Stimulated activated effector memory CD8-positive, alpha-beta T cell treated with anti-CD3 and anti-CD28 coated beads, Interleukin-12 subunit alpha, Interleukin-12 subunit beta, amount 100 ng/mL, for 72 hours (primary cell): ENCODE measurements at regions not wholly inside any gene's neighbourhood (a gene's known extent, or its start where the extent isn't known, plus 50 kb on each side); places are given as distances from the start of the nearest gene placed in this dataset.
"Not testable (repeated sequence)": the region's sequence is repeated elsewhere in the genome, so short reads cannot be mapped to it uniquely, and the experiment has no call there.

Source experiments
- ATAC-seq: fragments of 150-1000 bp; cut with Tn5 transposase; 2 replicates; pipeline ENCODE4 v1.10.0; 2021
- DNase-seq, 2 donors: peaks; one replicate each; pipeline ENCODE4 v3.0.0; 2021 to 2022; ENCODE audit warnings: low spot score in 2 of 2
- H3K27ac Mint-ChIP-seq: one replicate; pipeline ENCODE4 v1.8.0; 2022; ENCODE audit warnings: mild to moderate bottlenecking, mixed read lengths
- H3K36me3 Mint-ChIP-seq: one replicate; pipeline ENCODE4 v1.8.0; 2022; ENCODE audit warnings: mild to moderate bottlenecking, mixed read lengths
- H3K4me1 Mint-ChIP-seq: one replicate; pipeline ENCODE4 v1.8.0; 2022; ENCODE audit warnings: mixed read lengths
- H3K4me3 Mint-ChIP-seq: one replicate; pipeline ENCODE4 v1.8.0; 2022; ENCODE audit warnings: mild to moderate bottlenecking, mixed read lengths
- H3K9me3 Mint-ChIP-seq: one replicate; pipeline ENCODE4 v1.8.0; 2022; ENCODE audit warnings: mixed read lengths

- no peak overlapping the region for H3K27ac Mint-ChIP-seq
- peaks cover 2% of the 10 kb centered on the region for H3K9me3 Mint-ChIP-seq
- no peaks in the 10 kb centered on the region for H3K36me3 Mint-ChIP-seq
- no peak for ATAC-seq
- no peaks in the 10 kb centered on the region for H3K4me1 Mint-ChIP-seq
- no peak for DNase-seq
- H3K4me3 Mint-ChIP-seq = no peak overlapping the region
Observed at GRCh38 chr10:61061923-61062504, 118.0 kb upstream of the RHOBTB1 start.

GRCh38 chr10:61059636-61060035 lies 115.7 kb upstream of the RHOBTB1 start:
- Mint-ChIP-seq H3K36me3 (no peaks in the 10 kb centered on the region), H3K4me3 (no peak overlapping the region), H3K27ac (no peak overlapping the region), H3K9me3 (peaks cover 2% of the 10 kb centered on the region), H3K4me1 (no peaks in the 10 kb centered on the region)
- ATAC-seq (no peak), DNase-seq (no peak)

DNA sequence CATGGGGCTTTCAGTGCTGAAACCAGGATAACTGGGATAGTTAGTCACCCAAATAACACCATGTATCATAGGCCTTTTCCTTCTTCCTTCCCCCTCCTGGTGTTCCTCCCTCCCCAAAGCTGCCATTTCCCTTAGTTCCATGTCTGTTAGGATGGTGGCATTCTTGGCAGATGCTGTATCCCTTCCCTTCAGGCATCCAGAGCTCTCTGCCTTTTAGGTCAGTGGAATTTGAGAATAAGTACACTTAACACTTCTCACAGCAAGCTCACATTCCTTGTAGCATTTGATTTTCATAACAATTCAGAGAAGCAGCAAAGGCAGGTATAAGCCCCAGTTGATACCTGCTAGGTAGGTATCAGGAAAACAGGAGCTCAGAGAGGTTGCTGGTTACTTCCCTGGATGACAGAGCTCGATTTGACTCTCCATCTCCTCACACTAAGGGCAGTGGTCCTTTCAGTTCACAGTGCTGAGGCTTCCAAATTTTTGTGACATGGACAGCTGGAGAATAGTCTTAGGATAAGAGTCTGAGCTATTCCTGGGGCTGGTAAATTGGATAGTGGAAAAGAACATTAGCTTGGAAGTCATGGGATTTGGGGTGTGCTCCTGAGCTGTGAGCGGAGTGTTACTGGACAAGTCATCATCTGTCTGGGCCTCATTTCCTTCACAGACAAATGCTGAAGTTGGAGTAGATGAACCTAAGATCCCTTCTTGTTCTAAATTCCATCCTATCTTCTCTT lies 108.7 kb upstream of the RHOBTB1 start:
- H3K4me3 Mint-ChIP-seq = no peak overlapping the region
- H3K36me3 Mint-ChIP-seq = no peaks in the 10 kb centered on the region
- ATAC-seq = no peak
- no peaks in the 10 kb centered on the region for H3K4me1 Mint-ChIP-seq
- no peak for DNase-seq
- H3K27ac Mint-ChIP-seq = no peak overlapping the region
- peaks cover 3% of the 10 kb centered on the region for H3K9me3 Mint-ChIP-seq

- no peaks in the 10 kb centered on the region for H3K4me1 Mint-ChIP-seq
- ATAC-seq = no peak
- no peak overlapping the region for H3K27ac Mint-ChIP-seq
- DNase-seq = no peak
- no peak overlapping the region for H3K4me3 Mint-ChIP-seq
- H3K36me3 Mint-ChIP-seq = no peaks in the 10 kb centered on the region
- peaks cover 3% of the 10 kb centered on the region for H3K9me3 Mint-ChIP-seq
Observed at GRCh38 chr10:61051344-61051743, 107.4 kb upstream of the RHOBTB1 start.

DNA sequence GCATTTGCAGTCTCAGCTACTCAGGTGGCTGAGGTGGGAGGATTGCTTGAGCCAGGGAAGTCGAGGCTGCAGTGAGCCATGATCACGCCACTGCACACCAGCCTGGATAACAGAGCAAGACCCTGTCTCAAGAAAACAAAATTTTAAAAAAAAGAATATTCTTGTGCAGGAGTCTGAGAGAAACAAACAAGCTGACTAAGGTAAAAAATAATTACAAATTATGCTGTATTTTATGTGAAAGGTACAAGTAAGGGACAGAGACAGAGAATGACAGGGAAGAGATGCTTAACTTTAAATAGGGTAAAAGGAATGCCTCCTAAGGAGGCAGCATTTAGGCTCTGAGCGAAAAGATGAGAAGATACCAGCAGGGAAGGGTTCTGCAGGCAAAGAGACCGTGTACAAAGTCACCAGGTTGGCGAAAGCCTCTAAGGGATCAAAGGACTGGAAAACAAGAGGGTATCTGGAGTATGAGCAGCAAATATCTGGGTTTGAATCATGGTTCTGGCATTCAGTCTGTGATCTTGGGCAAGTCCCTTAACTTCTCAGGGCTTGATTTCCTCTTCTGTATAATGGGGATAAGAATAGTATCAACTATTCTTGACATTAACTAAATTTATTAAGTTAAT lies 106.2 kb upstream of the RHOBTB1 start:
- Mint-ChIP-seq H3K4me1 (no peaks in the 10 kb centered on the region), H3K36me3 (no peaks in the 10 kb centered on the region), H3K9me3 (peaks cover 3% of the 10 kb centered on the region), H3K27ac (no peak overlapping the region), H3K4me3 (no peak overlapping the region)
- DNase-seq (no peak), ATAC-seq (no peak)

DNA sequence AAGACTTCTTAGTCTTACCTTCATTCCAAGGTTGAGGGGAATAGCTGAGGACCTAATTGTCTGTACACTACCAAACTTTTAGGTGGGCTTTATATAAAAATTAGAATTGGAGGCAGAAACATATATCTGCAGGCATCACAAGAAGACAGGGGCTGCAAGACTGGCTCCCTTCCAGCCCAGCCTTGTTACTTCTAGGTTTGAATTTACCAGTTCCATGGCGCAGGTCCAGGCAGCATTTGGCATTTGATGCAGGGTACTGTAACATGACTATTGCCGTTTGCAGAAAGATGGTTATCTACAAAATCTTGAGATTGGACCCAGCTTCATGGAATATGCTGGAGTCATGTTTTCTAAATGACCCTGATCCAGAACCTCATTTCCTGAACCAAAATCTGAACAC lies 105.4 kb upstream of the RHOBTB1 start:
- Mint-ChIP-seq H3K36me3 (no peaks in the 10 kb centered on the region), H3K4me3 (no peak overlapping the region), H3K4me1 (no peaks in the 10 kb centered on the region), H3K9me3 (peaks cover 3% of the 10 kb centered on the region), H3K27ac (no peak overlapping the region)
- ATAC-seq (no peak), DNase-seq (no peak)

GRCh38 chr10:61047788-61048560 lies 104.0 kb upstream of the RHOBTB1 start:
- H3K4me3 Mint-ChIP-seq = no peak overlapping the region
- DNase-seq = no peak
- no peaks in the 10 kb centered on the region for H3K4me1 Mint-ChIP-seq
- no peaks in the 10 kb centered on the region for H3K36me3 Mint-ChIP-seq
- H3K27ac Mint-ChIP-seq = no peak overlapping the region
- peaks cover 3% of the 10 kb centered on the region for H3K9me3 Mint-ChIP-seq
- no peak for ATAC-seq

GRCh38 chr10:61047081-61047480 lies 103.1 kb upstream of the RHOBTB1 start:
- DNase-seq = no peak
- peaks cover 3% of the 10 kb centered on the region for H3K9me3 Mint-ChIP-seq
- ATAC-seq = no peak
- H3K36me3 Mint-ChIP-seq = no peaks in the 10 kb centered on the region
- no peak overlapping the region for H3K4me3 Mint-ChIP-seq
- H3K4me1 Mint-ChIP-seq = no peaks in the 10 kb centered on the region
- H3K27ac Mint-ChIP-seq = no peak overlapping the region

- not testable (repeated sequence) for ATAC-seq
Observed at GRCh38 chr10:61045480-61045879, 101.5 kb upstream of the RHOBTB1 start.

DNA sequence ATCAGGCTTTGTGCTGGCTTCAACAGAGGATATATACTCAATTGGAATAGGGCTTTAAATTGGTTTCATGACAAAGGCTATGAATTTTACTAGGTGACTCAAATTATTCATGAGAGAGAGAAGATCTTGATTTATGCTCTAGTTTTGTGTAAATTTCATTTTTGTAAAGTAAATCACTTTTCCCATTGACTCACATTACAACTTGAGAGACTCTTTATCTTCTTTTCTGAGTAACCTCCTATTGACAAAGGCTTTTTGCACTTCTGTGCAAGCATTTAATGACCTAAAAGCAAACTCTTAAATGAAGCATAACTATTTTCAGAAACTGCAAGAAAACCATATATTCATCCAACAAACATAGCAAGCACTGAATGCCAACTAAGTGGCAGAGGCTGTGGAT lies 98.5 kb upstream of the RHOBTB1 start:
- Mint-ChIP-seq H3K4me3 (no peak overlapping the region), H3K4me1 (no peaks in the 10 kb centered on the region), H3K9me3 (no peaks in the 10 kb centered on the region), H3K27ac (no peak overlapping the region), H3K36me3 (no peaks in the 10 kb centered on the region)
- ATAC-seq (no peak), DNase-seq (no peak)

More at GRCh38 chr10:61045480-61045879, 101.5 kb upstream of the RHOBTB1 start:
- DNase-seq, H3K27ac Mint-ChIP-seq, H3K36me3 Mint-ChIP-seq, H3K4me1 Mint-ChIP-seq, H3K9me3 Mint-ChIP-seq, H3K4me3 Mint-ChIP-seq: not testable (repeated sequence)

- Mint-ChIP-seq H3K9me3 (no peaks in the 10 kb centered on the region), H3K4me1 (no peaks in the 10 kb centered on the region), H3K36me3 (no peaks in the 10 kb centered on the region), H3K4me3 (no peak overlapping the region), H3K27ac (no peak overlapping the region)
- ATAC-seq = no peak
- no peak for DNase-seq
Observed at GRCh38 chr10:61040399-61041016, 96.5 kb upstream of the RHOBTB1 start.

GRCh38 chr10:61039868-61040267 lies 95.9 kb upstream of the RHOBTB1 start:
- H3K9me3 Mint-ChIP-seq = no peaks in the 10 kb centered on the region
- H3K4me1 Mint-ChIP-seq = no peaks in the 10 kb centered on the region
- no peaks in the 10 kb centered on the region for H3K36me3 Mint-ChIP-seq
- no peak for DNase-seq
- H3K27ac Mint-ChIP-seq = no peak overlapping the region
- no peak for ATAC-seq
- no peak overlapping the region for H3K4me3 Mint-ChIP-seq

GRCh38 chr10:61037261-61037830 lies 93.4 kb upstream of the RHOBTB1 start:
- not testable (repeated sequence) for H3K36me3 Mint-ChIP-seq, H3K4me1 Mint-ChIP-seq, DNase-seq, ATAC-seq, H3K4me3 Mint-ChIP-seq, H3K9me3 Mint-ChIP-seq, H3K27ac Mint-ChIP-seq

DNA sequence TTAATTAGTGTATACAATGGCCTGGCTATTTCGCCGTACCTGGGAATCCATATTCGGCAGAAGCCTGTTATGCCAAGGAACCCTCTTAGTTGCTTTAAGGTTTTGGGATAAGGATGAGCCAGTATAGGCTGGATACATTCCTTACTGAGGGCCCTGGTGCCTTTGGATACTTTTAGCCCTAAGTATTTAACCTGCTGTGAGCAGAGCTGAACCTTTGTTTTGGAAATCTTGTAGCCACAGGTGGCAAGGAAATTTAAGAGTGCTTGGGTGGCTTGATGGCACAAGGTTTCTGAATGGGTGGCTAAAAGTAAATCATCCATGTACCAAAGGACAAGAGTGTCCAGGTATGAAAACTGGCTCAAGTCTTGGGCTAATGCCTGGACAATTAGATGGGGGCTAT lies 92.2 kb upstream of the RHOBTB1 start:
- not testable (repeated sequence) for ATAC-seq, H3K4me3 Mint-ChIP-seq, H3K27ac Mint-ChIP-seq, H3K9me3 Mint-ChIP-seq, DNase-seq, H3K4me1 Mint-ChIP-seq, H3K36me3 Mint-ChIP-seq

- ATAC-seq (no peak), DNase-seq (no peak)
- H3K4me3 Mint-ChIP-seq = no peak overlapping the region
- no peak overlapping the region for H3K27ac Mint-ChIP-seq
- no peaks in the 10 kb centered on the region for H3K9me3 Mint-ChIP-seq
- H3K4me1 Mint-ChIP-seq = no peaks in the 10 kb centered on the region
- no peaks in the 10 kb centered on the region for H3K36me3 Mint-ChIP-seq
Observed at GRCh38 chr10:61031341-61031740, 87.4 kb upstream of the RHOBTB1 start.
